GM21786 (cell line): ENCODE measurements at regions not wholly inside any gene's neighbourhood (a gene's known extent, or its start where the extent isn't known, plus 50 kb on each side); places are given as distances from the start of the nearest gene placed in this dataset.

ENCODE experiments used
- ATAC-seq: cut with Tn5 transposase; IDR thresholded peaks from one replicate; pipeline ENCODE4 v1.9.1; 2021; ENCODE audit not compliant: unreplicated experiment

- ATAC-seq = no peak
Observed at GRCh38 chr21:41112740-41113692, 54.9 kb upstream of the BACE2 start.

DNA sequence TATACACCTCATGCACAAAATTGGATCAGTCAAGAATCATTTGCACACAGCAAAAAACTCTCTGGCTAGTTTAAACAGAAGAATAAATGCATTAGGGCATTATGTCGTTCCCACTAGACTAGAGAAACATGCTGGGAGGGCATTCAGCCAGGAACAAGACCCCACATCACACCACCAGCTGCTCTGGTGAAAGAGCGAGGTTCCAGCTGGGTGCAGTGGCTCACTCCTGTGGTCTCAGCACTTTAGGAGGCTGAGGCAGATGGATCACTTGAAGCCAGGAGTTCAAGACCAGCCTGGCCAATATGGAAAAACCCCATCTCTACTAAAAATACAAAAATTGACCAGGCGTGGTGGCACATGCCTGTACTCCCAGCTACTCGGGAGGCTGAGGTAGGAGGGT is 52.1 kb upstream of the BACE2 start:
- no peak for ATAC-seq
